WTC11 (cell line): ENCODE measurements at regions not wholly inside any gene's neighbourhood (a gene's known extent, or its start where the extent isn't known, plus 50 kb on each side); places are given as distances from the start of the nearest gene placed in this dataset.

Source experiments
- ATAC-seq: fragments of 200-7000 bp; cut with Tn5 transposase; 2 replicates; pipeline ENCODE4 v1.10.0; 2021; ENCODE audit warnings: mild to moderate bottlenecking, moderate library complexity
- CTCF ChIA-PET: fragments of 300-600 bp; sonication (Branson Sonifier 250); formaldehyde crosslinking; loops from one replicate; lab custom pipeline; 2021; ENCODE audit warnings: antibody characterized with exemption; lab: Charles Lee
- POLR2A ChIA-PET: fragments of 350-600 bp; sonication (Branson Sonifier 250); formaldehyde crosslinking; loops from one replicate; lab custom pipeline; 2021; ENCODE audit warnings: antibody characterized with exemption; lab: Charles Lee
- DNase-seq: peaks from one replicate; pipeline ENCODE4 v3.0.0; 2021; ENCODE audit warnings: low spot score
- H3K27ac Mint-ChIP-seq: 2 replicates; pipeline ENCODE4 v1.8.0; 2021; ENCODE audit warnings: mixed read lengths
- H3K27me3 Mint-ChIP-seq: 2 replicates; pipeline ENCODE4 v1.8.0; 2021; ENCODE audit warnings: low read depth, mild to moderate bottlenecking, moderate library complexity, mixed read lengths
- H3K36me3 Mint-ChIP-seq: 2 replicates; pipeline ENCODE4 v1.8.0; 2021; ENCODE audit warnings: mixed read lengths
- H3K4me1 Mint-ChIP-seq: 2 replicates; pipeline ENCODE4 v1.8.0; 2022; ENCODE audit warnings: mixed read lengths
- H3K4me3 Mint-ChIP-seq: 2 replicates; pipeline ENCODE4 v1.8.0; 2021; ENCODE audit warnings: mild to moderate bottlenecking, moderate library complexity, mixed read lengths
- H3K9me3 Mint-ChIP-seq: 2 replicates; pipeline ENCODE4 v1.8.0; 2021; ENCODE audit warnings: mixed read lengths
- ATF3 ChIP-seq: sonication (generic); formaldehyde crosslinking; conservative IDR thresholded peaks from 2 replicates; pipeline ENCODE4 v1.8.1; 2022; ENCODE audit warnings: mild to moderate bottlenecking, missing genetic modification reagents
- ESRRA ChIP-seq: sonication (generic); formaldehyde crosslinking; IDR thresholded peaks from 2 replicates; pipeline ENCODE4 v1.8.1; 2022; ENCODE audit warnings: mild to moderate bottlenecking, missing genetic modification reagents, borderline replicate concordance
- IRF2 ChIP-seq: sonication (generic); formaldehyde crosslinking; IDR thresholded peaks from 2 replicates; pipeline ENCODE4 v1.8.0; 2022; ENCODE audit warnings: low read depth, missing genetic modification reagents, borderline replicate concordance
- JUN ChIP-seq: sonication (generic); formaldehyde crosslinking; IDR thresholded peaks from 2 replicates; pipeline ENCODE4 v1.8.0; 2023; ENCODE audit warnings: mild to moderate bottlenecking, missing genetic modification reagents
- NFE2L1 ChIP-seq: sonication (generic); formaldehyde crosslinking; IDR thresholded peaks from 2 replicates; pipeline ENCODE4 v1.8.1; 2023; ENCODE audit warnings: missing genetic modification reagents
- NR2C2 ChIP-seq: sonication (generic); formaldehyde crosslinking; IDR thresholded peaks from 2 replicates; pipeline ENCODE4 v1.8.0; 2022; ENCODE audit warnings: mild to moderate bottlenecking, missing genetic modification reagents
- NR3C1 ChIP-seq: sonication (generic); formaldehyde crosslinking; conservative IDR thresholded peaks from 2 replicates; pipeline ENCODE4 v1.8.1; 2023; ENCODE audit warnings: low read depth, mild to moderate bottlenecking, missing genetic modification reagents
- RELA ChIP-seq: sonication (generic); formaldehyde crosslinking; IDR thresholded peaks from 2 replicates; pipeline ENCODE4 v1.8.1; 2022; ENCODE audit warnings: missing genetic modification reagents, mild to moderate bottlenecking, borderline replicate concordance
- SP1 ChIP-seq: sonication (generic); formaldehyde crosslinking; conservative IDR thresholded peaks from 2 replicates; pipeline ENCODE4 v1.8.1; 2022; ENCODE audit warnings: missing genetic modification reagents
- TCF7 ChIP-seq: sonication (generic); formaldehyde crosslinking; IDR thresholded peaks from 2 replicates; pipeline ENCODE4 v1.8.0; 2022; ENCODE audit warnings: mild to moderate bottlenecking, low read depth, missing genetic modification reagents, moderate library complexity
- TEAD1 ChIP-seq: sonication (generic); formaldehyde crosslinking; IDR thresholded peaks from 2 replicates; pipeline ENCODE4 v1.8.0; 2022; ENCODE audit warnings: mild to moderate bottlenecking, missing genetic modification reagents
- TEAD4 ChIP-seq: sonication (generic); formaldehyde crosslinking; IDR thresholded peaks from 2 replicates; pipeline ENCODE4 v1.8.0; 2022; ENCODE audit warnings: mild to moderate bottlenecking, missing genetic modification reagents
- ZBTB21 ChIP-seq: sonication (generic); formaldehyde crosslinking; IDR thresholded peaks from 2 replicates; pipeline ENCODE4 v1.8.1; 2023; ENCODE audit warnings: mild to moderate bottlenecking, missing genetic modification reagents, borderline replicate concordance
- ZNF219 ChIP-seq: sonication (generic); formaldehyde crosslinking; IDR thresholded peaks from 2 replicates; pipeline ENCODE4 v1.8.0; 2023; ENCODE audit warnings: missing genetic modification reagents, mild to moderate bottlenecking, borderline replicate concordance
- ZNF232 ChIP-seq: sonication (generic); formaldehyde crosslinking; IDR thresholded peaks from 2 replicates; pipeline ENCODE4 v1.8.0; 2022; ENCODE audit warnings: mild to moderate bottlenecking, missing genetic modification reagents
- ZNF396 ChIP-seq: fragments of 250-450 bp; sonication (Bioruptor Pico); IDR thresholded peaks from 2 replicates; pipeline ENCODE4 v1.8.0; 2021; ENCODE audit warnings: mild to moderate bottlenecking, moderate library complexity, borderline replicate concordance
- ZNF671 ChIP-seq: fragments of 250-450 bp; sonication (Bioruptor Pico); IDR thresholded peaks from 2 replicates; pipeline ENCODE4 v1.8.0; 2021; ENCODE audit warnings: mild to moderate bottlenecking
- TF ChIP-seq, protein P1 (sequence below): sonication (generic); formaldehyde crosslinking; IDR thresholded peaks from 2 replicates; pipeline ENCODE4 v1.8.0; 2023; ENCODE audit warnings: missing genetic modification reagents, mild to moderate bottlenecking, borderline replicate concordance
- TF ChIP-seq, protein P2 (sequence below): fragments of 250-450 bp; sonication (Bioruptor Pico); IDR thresholded peaks from 2 replicates; pipeline ENCODE4 v1.8.0; 2021; ENCODE audit warnings: mild to moderate bottlenecking
- TF ChIP-seq, protein P3 (sequence below): sonication (generic); formaldehyde crosslinking; IDR thresholded peaks from 2 replicates; pipeline ENCODE4 v1.8.1; 2023; ENCODE audit warnings: mild to moderate bottlenecking, missing genetic modification reagents, moderate library complexity
- TF ChIP-seq, protein P4 (sequence below): fragments of 250-450 bp; sonication (Bioruptor Pico); IDR thresholded peaks from 2 replicates; pipeline ENCODE4 v1.9.0; 2021; ENCODE audit warnings: mild to moderate bottlenecking, borderline replicate concordance

DNA sequence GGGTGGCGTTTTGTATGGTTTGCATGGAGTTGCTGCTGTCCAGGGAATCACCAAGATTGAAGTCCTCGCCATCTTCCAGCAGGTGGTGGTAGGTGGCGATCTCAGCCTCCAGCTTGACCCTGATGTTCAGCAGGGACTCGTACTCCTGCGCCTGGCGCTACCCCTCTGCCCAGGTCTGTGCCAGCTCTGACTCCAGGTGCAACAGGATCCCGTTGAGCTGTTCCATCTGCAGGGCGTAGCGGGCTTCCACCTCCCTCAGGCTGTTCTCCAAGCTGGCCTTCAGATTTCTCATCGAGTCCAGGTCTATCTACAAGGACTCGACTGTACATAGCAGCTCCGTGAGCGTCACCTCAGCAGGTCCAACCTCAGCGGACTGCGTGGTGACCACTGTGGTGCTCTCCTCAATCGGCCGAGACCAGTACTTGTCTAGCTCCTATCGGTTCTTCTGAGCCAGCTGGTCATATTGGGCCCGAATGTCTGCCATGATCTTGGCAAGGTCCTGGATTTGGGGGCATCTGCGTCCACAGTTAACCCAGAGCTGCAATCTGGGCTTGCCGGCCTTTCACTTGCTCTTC is 1584.8 kb upstream of the ACO1 start (continued):
- TF ChIP-seq, protein P1, sequence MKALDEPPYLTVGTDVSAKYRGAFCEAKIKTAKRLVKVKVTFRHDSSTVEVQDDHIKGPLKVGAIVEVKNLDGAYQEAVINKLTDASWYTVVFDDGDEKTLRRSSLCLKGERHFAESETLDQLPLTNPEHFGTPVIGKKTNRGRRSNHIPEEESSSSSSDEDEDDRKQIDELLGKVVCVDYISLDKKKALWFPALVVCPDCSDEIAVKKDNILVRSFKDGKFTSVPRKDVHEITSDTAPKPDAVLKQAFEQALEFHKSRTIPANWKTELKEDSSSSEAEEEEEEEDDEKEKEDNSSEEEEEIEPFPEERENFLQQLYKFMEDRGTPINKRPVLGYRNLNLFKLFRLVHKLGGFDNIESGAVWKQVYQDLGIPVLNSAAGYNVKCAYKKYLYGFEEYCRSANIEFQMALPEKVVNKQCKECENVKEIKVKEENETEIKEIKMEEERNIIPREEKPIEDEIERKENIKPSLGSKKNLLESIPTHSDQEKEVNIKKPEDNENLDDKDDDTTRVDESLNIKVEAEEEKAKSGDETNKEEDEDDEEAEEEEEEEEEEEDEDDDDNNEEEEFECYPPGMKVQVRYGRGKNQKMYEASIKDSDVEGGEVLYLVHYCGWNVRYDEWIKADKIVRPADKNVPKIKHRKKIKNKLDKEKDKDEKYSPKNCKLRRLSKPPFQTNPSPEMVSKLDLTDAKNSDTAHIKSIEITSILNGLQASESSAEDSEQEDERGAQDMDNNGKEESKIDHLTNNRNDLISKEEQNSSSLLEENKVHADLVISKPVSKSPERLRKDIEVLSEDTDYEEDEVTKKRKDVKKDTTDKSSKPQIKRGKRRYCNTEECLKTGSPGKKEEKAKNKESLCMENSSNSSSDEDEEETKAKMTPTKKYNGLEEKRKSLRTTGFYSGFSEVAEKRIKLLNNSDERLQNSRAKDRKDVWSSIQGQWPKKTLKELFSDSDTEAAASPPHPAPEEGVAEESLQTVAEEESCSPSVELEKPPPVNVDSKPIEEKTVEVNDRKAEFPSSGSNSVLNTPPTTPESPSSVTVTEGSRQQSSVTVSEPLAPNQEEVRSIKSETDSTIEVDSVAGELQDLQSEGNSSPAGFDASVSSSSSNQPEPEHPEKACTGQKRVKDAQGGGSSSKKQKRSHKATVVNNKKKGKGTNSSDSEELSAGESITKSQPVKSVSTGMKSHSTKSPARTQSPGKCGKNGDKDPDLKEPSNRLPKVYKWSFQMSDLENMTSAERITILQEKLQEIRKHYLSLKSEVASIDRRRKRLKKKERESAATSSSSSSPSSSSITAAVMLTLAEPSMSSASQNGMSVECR (CRISPR knock-in tag): no peak
- TF ChIP-seq, protein P2, sequence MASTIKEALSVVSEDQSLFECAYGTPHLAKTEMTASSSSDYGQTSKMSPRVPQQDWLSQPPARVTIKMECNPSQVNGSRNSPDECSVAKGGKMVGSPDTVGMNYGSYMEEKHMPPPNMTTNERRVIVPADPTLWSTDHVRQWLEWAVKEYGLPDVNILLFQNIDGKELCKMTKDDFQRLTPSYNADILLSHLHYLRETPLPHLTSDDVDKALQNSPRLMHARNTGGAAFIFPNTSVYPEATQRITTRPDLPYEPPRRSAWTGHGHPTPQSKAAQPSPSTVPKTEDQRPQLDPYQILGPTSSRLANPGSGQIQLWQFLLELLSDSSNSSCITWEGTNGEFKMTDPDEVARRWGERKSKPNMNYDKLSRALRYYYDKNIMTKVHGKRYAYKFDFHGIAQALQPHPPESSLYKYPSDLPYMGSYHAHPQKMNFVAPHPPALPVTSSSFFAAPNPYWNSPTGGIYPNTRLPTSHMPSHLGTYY (CRISPR knock-in tag): no peak

GRCh38 chr9:30800421-30800820 is 1584.0 kb upstream of the ACO1 start:
- H3K9me3 Mint-ChIP-seq: peaks cover 23% of the 10 kb centered on the region
- ATAC-seq (no peak), DNase-seq (no peak)
- H3K4me1 Mint-ChIP-seq: peaks cover 17% of the 10 kb centered on the region
- H3K27ac Mint-ChIP-seq: no peak overlapping the region
- POLR2A ChIA-PET: no interaction called here
- TF ChIP-seq TCF7 (CRISPR knock-in tag): no peak
- no peak for TF ChIP-seq NR2C2 (CRISPR knock-in tag)
- no peak for TF ChIP-seq SP1 (CRISPR knock-in tag)
- no peak for TF ChIP-seq ZNF671
- no peak for TF ChIP-seq NR3C1
- no peak for TF ChIP-seq ZBTB21 (CRISPR knock-in tag)
- no peak for TF ChIP-seq ATF3 (CRISPR knock-in tag)
- no peak for TF ChIP-seq IRF2 (CRISPR knock-in tag)
- TF ChIP-seq ZNF396 (CRISPR knock-in tag): no peak
- TF ChIP-seq, protein P3, sequence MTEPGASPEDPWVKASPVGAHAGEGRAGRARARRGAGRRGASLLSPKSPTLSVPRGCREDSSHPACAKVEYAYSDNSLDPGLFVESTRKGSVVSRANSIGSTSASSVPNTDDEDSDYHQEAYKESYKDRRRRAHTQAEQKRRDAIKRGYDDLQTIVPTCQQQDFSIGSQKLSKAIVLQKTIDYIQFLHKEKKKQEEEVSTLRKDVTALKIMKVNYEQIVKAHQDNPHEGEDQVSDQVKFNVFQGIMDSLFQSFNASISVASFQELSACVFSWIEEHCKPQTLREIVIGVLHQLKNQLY (CRISPR knock-in tag): no peak
- no peaks in the 10 kb centered on the region for H3K27me3 Mint-ChIP-seq
- H3K4me3 Mint-ChIP-seq: no peak overlapping the region
- H3K36me3 Mint-ChIP-seq: peaks cover 2% of the 10 kb centered on the region; the same call in 1 of the 2 replicates
- CTCF ChIA-PET: no interaction called here

DNA sequence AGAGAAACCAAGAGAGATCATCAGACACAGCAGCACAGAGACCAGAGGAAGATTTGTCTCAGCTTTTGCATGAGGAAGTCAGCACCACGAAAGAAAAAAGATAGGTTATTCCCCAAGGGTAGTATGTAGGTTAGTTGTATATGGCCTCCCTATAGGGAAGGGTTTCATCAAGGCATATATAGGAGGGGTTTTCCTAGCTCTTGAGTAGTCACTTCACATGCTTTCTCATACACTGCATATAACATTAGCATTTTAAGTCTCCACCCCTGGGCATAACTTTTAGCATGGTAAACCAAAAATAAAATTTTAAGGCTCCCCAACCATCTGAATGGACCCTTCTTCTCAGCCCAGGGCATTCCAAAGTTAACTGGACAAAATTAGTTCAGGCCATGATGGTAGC is 1571.6 kb upstream of the ACO1 start:
- Mint-ChIP-seq H3K27me3 (no peaks in the 10 kb centered on the region), H3K36me3 (no peaks in the 10 kb centered on the region)
- ATAC-seq: no peak
- TF ChIP-seq ZNF232 (CRISPR knock-in tag): no peak
- TF ChIP-seq IRF2 (CRISPR knock-in tag): no peak
- no peak for TF ChIP-seq TEAD1 (CRISPR knock-in tag)
- TF ChIP-seq, protein P4, sequence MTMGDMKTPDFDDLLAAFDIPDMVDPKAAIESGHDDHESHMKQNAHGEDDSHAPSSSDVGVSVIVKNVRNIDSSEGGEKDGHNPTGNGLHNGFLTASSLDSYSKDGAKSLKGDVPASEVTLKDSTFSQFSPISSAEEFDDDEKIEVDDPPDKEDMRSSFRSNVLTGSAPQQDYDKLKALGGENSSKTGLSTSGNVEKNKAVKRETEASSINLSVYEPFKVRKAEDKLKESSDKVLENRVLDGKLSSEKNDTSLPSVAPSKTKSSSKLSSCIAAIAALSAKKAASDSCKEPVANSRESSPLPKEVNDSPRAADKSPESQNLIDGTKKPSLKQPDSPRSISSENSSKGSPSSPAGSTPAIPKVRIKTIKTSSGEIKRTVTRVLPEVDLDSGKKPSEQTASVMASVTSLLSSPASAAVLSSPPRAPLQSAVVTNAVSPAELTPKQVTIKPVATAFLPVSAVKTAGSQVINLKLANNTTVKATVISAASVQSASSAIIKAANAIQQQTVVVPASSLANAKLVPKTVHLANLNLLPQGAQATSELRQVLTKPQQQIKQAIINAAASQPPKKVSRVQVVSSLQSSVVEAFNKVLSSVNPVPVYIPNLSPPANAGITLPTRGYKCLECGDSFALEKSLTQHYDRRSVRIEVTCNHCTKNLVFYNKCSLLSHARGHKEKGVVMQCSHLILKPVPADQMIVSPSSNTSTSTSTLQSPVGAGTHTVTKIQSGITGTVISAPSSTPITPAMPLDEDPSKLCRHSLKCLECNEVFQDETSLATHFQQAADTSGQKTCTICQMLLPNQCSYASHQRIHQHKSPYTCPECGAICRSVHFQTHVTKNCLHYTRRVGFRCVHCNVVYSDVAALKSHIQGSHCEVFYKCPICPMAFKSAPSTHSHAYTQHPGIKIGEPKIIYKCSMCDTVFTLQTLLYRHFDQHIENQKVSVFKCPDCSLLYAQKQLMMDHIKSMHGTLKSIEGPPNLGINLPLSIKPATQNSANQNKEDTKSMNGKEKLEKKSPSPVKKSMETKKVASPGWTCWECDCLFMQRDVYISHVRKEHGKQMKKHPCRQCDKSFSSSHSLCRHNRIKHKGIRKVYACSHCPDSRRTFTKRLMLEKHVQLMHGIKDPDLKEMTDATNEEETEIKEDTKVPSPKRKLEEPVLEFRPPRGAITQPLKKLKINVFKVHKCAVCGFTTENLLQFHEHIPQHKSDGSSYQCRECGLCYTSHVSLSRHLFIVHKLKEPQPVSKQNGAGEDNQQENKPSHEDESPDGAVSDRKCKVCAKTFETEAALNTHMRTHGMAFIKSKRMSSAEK: no peak
- TF ChIP-seq JUN (CRISPR knock-in tag): no peak
- TF ChIP-seq ZNF219 (CRISPR knock-in tag): no peak
- no peak for TF ChIP-seq TEAD4 (CRISPR knock-in tag)
- TF ChIP-seq NFE2L1 (CRISPR knock-in tag): no peak
- TF ChIP-seq ESRRA (CRISPR knock-in tag): no peak
- TF ChIP-seq RELA (CRISPR knock-in tag): no peak
- TF ChIP-seq ZNF671: no peak

More for the DNA sequence above, 1571.6 kb upstream of the ACO1 start:
- DNase-seq: no peak
- Mint-ChIP-seq H3K9me3 (no peaks in the 10 kb centered on the region), H3K27ac (no peak overlapping the region), H3K4me3 (no peak overlapping the region), H3K4me1 (peaks cover 15% of the 10 kb centered on the region)
- CTCF ChIA-PET: no interaction called here
- POLR2A ChIA-PET: no interaction called here
